ENCODE measurements at regions not wholly inside any gene's neighbourhood (a gene's known extent, or its start where the extent isn't known, plus 50 kb on each side); places are given as distances from the start of the nearest gene placed in this dataset.

GRCh38 chr1:79693441-79694114 is 687.0 kb upstream of the ADGRL4 start:
- WGBS (ENCODE audit: insufficient coverage): 86% methylated on average over 2 of the region's 2 CpGs
- Histone ChIP-seq H3K27me3 (ENCODE audit: control insufficient read depth in 2 of 2, insufficient read depth in 2 of 2, low read length in 2 of 2) (no peaks in the 10 kb centered on the region), H3K79me2 (ENCODE audit: insufficient read depth, low read length) (no peaks in the 10 kb centered on the region), H3K4me1 (ENCODE audit: control insufficient read depth in 1 of 2, insufficient read depth in 2 of 2, low read length in 2 of 2) (no peaks in the 10 kb centered on the region), H3K36me3 (replicated peaks in 1 of 2; ENCODE audit: control insufficient read depth in 1 of 2, insufficient read depth in 2 of 2, low read length in 2 of 2) (no peaks in the 10 kb centered on the region), H3K27ac (ENCODE audit: low read depth in 1 of 2, low read length in 2 of 2) (no peak overlapping the region), H2AFZ (ENCODE audit: insufficient read depth, low read depth, low read length, poor library complexity, severe bottlenecking) (no peak overlapping the region), H3K4me2 (replicated peaks; ENCODE audit: extremely low read depth, low read length, poor library complexity, severe bottlenecking) (no peak overlapping the region), H3K4me3 (replicated peaks in 1 of 3; ENCODE audit: low read depth in 2 of 3, low read length in 3 of 3) (no peak overlapping the region), H4K20me1 (ENCODE audit: insufficient read depth, low read length) (no peaks in the 10 kb centered on the region), H3K9me3 (replicated peaks in 1 of 2; ENCODE audit: control insufficient read depth in 1 of 2, insufficient read depth in 1 of 2, low read length in 2 of 2) (peaks cover 8 to 18% of the 10 kb centered on the region in 2 donors), H3K9ac (ENCODE audit: insufficient read depth, low read length, poor library complexity, severe bottlenecking) (no peak overlapping the region)
- no peak overlapping the region for H3K27ac Mint-ChIP-seq
- H3K27me3 Mint-ChIP-seq (ENCODE audit: low read depth in 3 of 3): no peaks in the 10 kb centered on the region
- intact Hi-C loops (cut with micrococcal nuclease): no loop called here
- H3K36me3 Mint-ChIP-seq: no peaks in the 10 kb centered on the region
- H3K9me3 Mint-ChIP-seq: peaks cover 10 to 22% (median 15%) of the 10 kb centered on the region in 7 donors
- H3K4me1 Mint-ChIP-seq: no peaks in the 10 kb centered on the region
- DNase-seq: no peak
- TF ChIP-seq CTCF (IDR thresholded peaks at IDR 0.05): no peak
- no peak overlapping the region for H3K4me3 Mint-ChIP-seq

- H3K27ac ChIP-seq (ENCODE audit: low read depth in 1 of 2, low read length in 2 of 2): no peak overlapping the region
- H4K20me1 ChIP-seq (ENCODE audit: insufficient read depth, low read length): no peaks in the 10 kb centered on the region
- no peak overlapping the region for H3K9ac ChIP-seq (ENCODE audit: insufficient read depth, low read length, poor library complexity, severe bottlenecking)
- H3K9me3 ChIP-seq (replicated peaks in 1 of 2; ENCODE audit: control insufficient read depth in 1 of 2, insufficient read depth in 1 of 2, low read length in 2 of 2): peaks cover 8 to 18% of the 10 kb centered on the region in 2 donors
- no peak for TF ChIP-seq CTCF (IDR thresholded peaks at IDR 0.05)
- Mint-ChIP-seq H3K27ac (no peak overlapping the region), H3K4me3 (no peak overlapping the region), H3K36me3 (no peaks in the 10 kb centered on the region), H3K27me3 (ENCODE audit: low read depth in 3 of 3) (no peaks in the 10 kb centered on the region), H3K9me3 (peaks cover 8 to 17% (median 12%) of the 10 kb centered on the region in 7 donors), H3K4me1 (no peaks in the 10 kb centered on the region)
- H3K36me3 ChIP-seq (replicated peaks in 1 of 2; ENCODE audit: control insufficient read depth in 1 of 2, insufficient read depth in 2 of 2, low read length in 2 of 2): no peaks in the 10 kb centered on the region
- H3K4me3 ChIP-seq (replicated peaks in 1 of 3; ENCODE audit: low read depth in 2 of 3, low read length in 3 of 3): no peak overlapping the region
- H2AFZ ChIP-seq (ENCODE audit: insufficient read depth, low read depth, low read length, poor library complexity, severe bottlenecking): no peak overlapping the region
- no peak for DNase-seq
- intact Hi-C loops (cut with micrococcal nuclease): no loop called here
- H3K4me1 ChIP-seq (ENCODE audit: control insufficient read depth in 1 of 2, insufficient read depth in 2 of 2, low read length in 2 of 2): no peaks in the 10 kb centered on the region
- no peak overlapping the region for H3K4me2 ChIP-seq (replicated peaks; ENCODE audit: extremely low read depth, low read length, poor library complexity, severe bottlenecking)
- no peaks in the 10 kb centered on the region for H3K27me3 ChIP-seq (ENCODE audit: control insufficient read depth in 2 of 2, insufficient read depth in 2 of 2, low read length in 2 of 2)
- no peaks in the 10 kb centered on the region for H3K79me2 ChIP-seq (ENCODE audit: insufficient read depth, low read length)
Observed at GRCh38 chr1:79692519-79692918, 686.0 kb upstream of the ADGRL4 start.
